ENCODE measurements at regions not wholly inside any gene's neighbourhood (a gene's known extent, or its start where the extent isn't known, plus 50 kb on each side); places are given as distances from the start of the nearest gene placed in this dataset.
"Not testable (repeated sequence)": the region's sequence is repeated elsewhere in the genome, so short reads cannot be mapped to it uniquely, and the experiment has no call there.

DNA sequence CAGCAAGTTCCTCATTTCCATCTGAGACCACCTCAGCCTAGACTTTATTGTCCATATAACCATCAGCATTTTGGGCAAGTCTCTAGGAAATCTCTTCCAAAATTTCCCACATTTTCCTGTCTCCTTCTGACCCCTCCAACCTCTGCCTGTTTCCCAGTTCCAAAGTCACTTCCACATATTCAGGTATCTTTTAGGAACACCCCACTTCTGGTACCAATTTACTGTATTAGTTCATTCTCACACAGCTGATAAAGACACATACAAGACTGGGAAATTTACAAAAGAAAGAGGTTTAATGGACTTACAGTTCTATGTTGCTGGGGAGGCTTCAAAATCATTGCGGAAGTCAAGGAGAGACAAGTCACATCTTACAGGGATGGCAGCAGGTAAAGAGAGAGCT is 103.6 kb downstream of the ART5 start:
- H3K9ac ChIP-seq (ENCODE audit: low read length); H3K79me2 ChIP-seq (ENCODE audit: insufficient read depth, low read length); H3K36me3 Mint-ChIP-seq (ENCODE audit: low read depth, unreplicated experiment); H4K20me1 ChIP-seq (ENCODE audit: insufficient read depth, low read length); FAIRE-seq; H3K4me3 ChIP-seq (ENCODE audit: insufficient read depth, low read depth, low read length); H3K27me3 ChIP-seq (ENCODE audit: insufficient read depth, low read length); H2AFZ ChIP-seq (ENCODE audit: low read depth, low read length); H3K9me3 ChIP-seq (ENCODE audit: insufficient read depth, low read depth, low read length); H3K4me3 Mint-ChIP-seq (ENCODE audit: unreplicated experiment); H3K27ac ChIP-seq (ENCODE audit: low read depth, low read length); H3K27me3 Mint-ChIP-seq (ENCODE audit: low read depth, unreplicated experiment); H3K4me1 Mint-ChIP-seq (ENCODE audit: low read depth, unreplicated experiment); H3K4me1 ChIP-seq (ENCODE audit: insufficient read depth, low read length); H3K36me3 ChIP-seq (ENCODE audit: insufficient read depth, low read length); DNase-seq (ENCODE audit: low read depth); H3K27ac Mint-ChIP-seq (ENCODE audit: unreplicated experiment); H3K4me2 ChIP-seq (ENCODE audit: low read length): not testable (repeated sequence)
- H3K9me3 Mint-ChIP-seq (ENCODE audit: unreplicated experiment), result peaks cover 11% of the 10 kb centered on the region

DNA sequence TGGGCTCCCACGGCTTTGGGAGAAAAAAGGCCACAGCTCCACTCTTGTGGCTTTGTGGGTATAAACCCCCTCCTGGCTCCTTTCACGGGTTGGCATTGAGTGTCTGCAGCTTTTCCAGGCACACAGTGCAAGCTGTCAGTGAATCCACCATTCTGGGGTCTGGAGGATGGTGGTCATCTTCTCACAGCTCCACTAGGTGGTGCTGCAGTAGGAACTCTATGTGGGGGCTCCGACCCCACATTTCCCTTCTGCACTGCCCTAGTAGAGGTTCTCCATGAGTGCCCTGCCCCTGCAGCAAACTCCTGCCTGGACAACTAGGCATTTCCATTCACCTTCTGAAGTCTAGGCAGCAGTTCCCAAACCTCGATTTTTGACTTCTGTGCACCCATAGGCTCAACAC is 104.5 kb downstream of the ART5 start:
- FAIRE-seq; H3K9me3 ChIP-seq (ENCODE audit: insufficient read depth, low read depth, low read length); H3K27ac Mint-ChIP-seq (ENCODE audit: unreplicated experiment): not testable (repeated sequence)

DNA sequence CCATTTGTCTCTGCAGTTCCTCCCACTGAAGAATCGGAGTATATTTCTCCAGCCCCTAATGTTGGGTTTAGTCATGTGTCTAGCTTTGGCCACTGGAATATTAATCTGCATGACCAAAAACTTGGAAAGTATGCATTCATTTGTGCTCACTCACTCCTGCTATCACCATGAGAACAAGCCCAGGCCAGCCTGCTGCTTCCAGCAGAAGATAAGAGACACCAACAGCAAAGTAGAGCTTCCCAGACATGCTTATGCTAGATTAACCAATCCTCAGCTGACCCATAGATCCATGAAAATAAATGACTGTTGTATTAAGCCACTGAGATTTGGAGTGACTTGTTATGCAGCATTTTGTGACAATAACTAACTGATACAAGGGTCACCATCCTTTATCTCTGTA is 108.8 kb downstream of the ART5 start:
- not testable (repeated sequence) for H3K9me3 ChIP-seq (ENCODE audit: insufficient read depth, low read depth, low read length); H3K4me3 ChIP-seq (ENCODE audit: insufficient read depth, low read depth, low read length); H3K27ac ChIP-seq (ENCODE audit: low read depth, low read length); H3K9ac ChIP-seq (ENCODE audit: low read length); H3K4me1 Mint-ChIP-seq (ENCODE audit: low read depth, unreplicated experiment); DNase-seq (ENCODE audit: low read depth); H4K20me1 ChIP-seq (ENCODE audit: insufficient read depth, low read length); H3K36me3 Mint-ChIP-seq (ENCODE audit: low read depth, unreplicated experiment); H3K79me2 ChIP-seq (ENCODE audit: insufficient read depth, low read length); H3K4me3 Mint-ChIP-seq (ENCODE audit: unreplicated experiment); H2AFZ ChIP-seq (ENCODE audit: low read depth, low read length); H3K4me1 ChIP-seq (ENCODE audit: insufficient read depth, low read length); H3K4me2 ChIP-seq (ENCODE audit: low read length); FAIRE-seq; H3K27me3 Mint-ChIP-seq (ENCODE audit: low read depth, unreplicated experiment); H3K27ac Mint-ChIP-seq (ENCODE audit: unreplicated experiment); H3K36me3 ChIP-seq (ENCODE audit: insufficient read depth, low read length); H3K27me3 ChIP-seq (ENCODE audit: insufficient read depth, low read length)
- H3K9me3 Mint-ChIP-seq (ENCODE audit: unreplicated experiment), result peaks cover 11% of the 10 kb centered on the region

More for the DNA sequence above, 104.5 kb downstream of the ART5 start:
- DNase-seq (ENCODE audit: low read depth); H2AFZ ChIP-seq (ENCODE audit: low read depth, low read length); H3K27me3 Mint-ChIP-seq (ENCODE audit: low read depth, unreplicated experiment); H3K4me1 ChIP-seq (ENCODE audit: insufficient read depth, low read length); H3K4me2 ChIP-seq (ENCODE audit: low read length); H3K27me3 ChIP-seq (ENCODE audit: insufficient read depth, low read length); H3K4me3 Mint-ChIP-seq (ENCODE audit: unreplicated experiment); H3K36me3 Mint-ChIP-seq (ENCODE audit: low read depth, unreplicated experiment); H3K27ac ChIP-seq (ENCODE audit: low read depth, low read length); H3K4me1 Mint-ChIP-seq (ENCODE audit: low read depth, unreplicated experiment); H3K36me3 ChIP-seq (ENCODE audit: insufficient read depth, low read length); H3K4me3 ChIP-seq (ENCODE audit: insufficient read depth, low read depth, low read length); H3K79me2 ChIP-seq (ENCODE audit: insufficient read depth, low read length); H3K9ac ChIP-seq (ENCODE audit: low read length); H4K20me1 ChIP-seq (ENCODE audit: insufficient read depth, low read length): not testable (repeated sequence)
- H3K9me3 Mint-ChIP-seq (ENCODE audit: unreplicated experiment), result peaks cover 14% of the 10 kb centered on the region

DNA sequence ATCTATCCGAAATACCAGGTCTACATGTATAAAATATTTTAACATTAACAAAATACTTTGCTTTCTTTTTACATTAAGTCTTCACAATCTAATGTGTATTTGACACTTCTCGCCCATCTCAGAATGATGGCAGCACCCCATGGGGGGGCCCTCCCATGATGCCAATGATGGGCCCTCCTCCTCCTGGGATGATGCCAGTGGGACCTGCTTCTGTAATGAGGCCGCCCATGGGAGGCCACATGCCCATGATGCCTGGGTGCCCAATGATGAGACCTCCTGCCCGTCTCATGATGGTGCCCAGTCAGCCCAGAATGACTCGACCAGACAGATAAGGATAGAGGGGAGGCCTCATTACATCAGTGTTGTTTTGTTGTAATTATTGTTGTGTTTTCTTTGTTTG is 110.5 kb downstream of the ART5 start:
- not testable (repeated sequence) for H3K27me3 Mint-ChIP-seq (ENCODE audit: low read depth, unreplicated experiment); H3K4me3 Mint-ChIP-seq (ENCODE audit: unreplicated experiment); H3K4me1 ChIP-seq (ENCODE audit: insufficient read depth, low read length); H3K27ac Mint-ChIP-seq (ENCODE audit: unreplicated experiment); H3K9me3 ChIP-seq (ENCODE audit: insufficient read depth, low read depth, low read length); H3K4me3 ChIP-seq (ENCODE audit: insufficient read depth, low read depth, low read length); FAIRE-seq; H2AFZ ChIP-seq (ENCODE audit: low read depth, low read length); H3K27ac ChIP-seq (ENCODE audit: low read depth, low read length); H3K79me2 ChIP-seq (ENCODE audit: insufficient read depth, low read length); H3K4me1 Mint-ChIP-seq (ENCODE audit: low read depth, unreplicated experiment); H3K9ac ChIP-seq (ENCODE audit: low read length); H3K4me2 ChIP-seq (ENCODE audit: low read length); H4K20me1 ChIP-seq (ENCODE audit: insufficient read depth, low read length); DNase-seq (ENCODE audit: low read depth); H3K36me3 Mint-ChIP-seq (ENCODE audit: low read depth, unreplicated experiment); H3K27me3 ChIP-seq (ENCODE audit: insufficient read depth, low read length); H3K9me3 Mint-ChIP-seq (ENCODE audit: unreplicated experiment); H3K36me3 ChIP-seq (ENCODE audit: insufficient read depth, low read length)

DNA sequence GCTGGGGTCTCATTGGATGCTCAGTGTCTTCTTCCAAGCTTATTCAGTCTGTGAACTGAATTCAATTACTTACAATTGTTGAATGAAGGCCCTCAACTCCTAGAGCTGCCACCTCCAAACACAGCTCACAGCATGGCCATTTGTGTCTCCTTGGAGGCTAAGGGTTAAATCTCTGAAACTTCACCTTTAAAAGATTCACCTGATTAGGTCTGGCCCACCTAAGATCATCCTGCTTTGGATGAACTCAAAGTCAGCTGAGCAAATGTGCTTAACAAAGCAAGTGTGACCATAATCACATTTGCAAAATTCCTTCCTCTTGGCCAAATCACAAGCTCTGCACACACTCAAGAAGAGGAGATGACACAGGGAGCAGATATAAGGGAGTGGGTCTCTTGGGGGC is 118.2 kb downstream of the ART5 start:
- H3K9me3 ChIP-seq (ENCODE audit: insufficient read depth, low read depth, low read length); H3K27ac Mint-ChIP-seq (ENCODE audit: unreplicated experiment); H3K4me1 Mint-ChIP-seq (ENCODE audit: low read depth, unreplicated experiment): not testable (repeated sequence)

DNA sequence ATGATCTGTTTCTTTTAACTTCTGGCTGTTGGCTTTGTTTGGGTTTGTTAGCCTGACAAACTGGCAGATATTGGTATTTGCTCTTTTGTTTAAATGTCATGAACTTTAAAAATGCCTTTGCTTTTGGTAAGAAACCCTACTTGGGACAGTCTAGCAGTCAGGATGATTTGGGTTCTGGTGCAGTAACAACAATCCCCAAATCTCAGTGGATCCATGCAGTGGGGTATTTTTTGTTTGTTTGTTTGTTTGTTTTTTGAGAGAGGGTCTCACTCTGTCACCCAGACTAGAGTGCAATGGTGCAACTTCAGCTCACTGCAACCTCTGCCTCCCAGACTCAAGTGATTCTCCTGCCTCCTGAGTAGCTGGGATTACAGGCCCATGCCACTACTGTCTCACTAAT is 120.9 kb downstream of the ART5 start:
- FAIRE-seq; H3K9me3 ChIP-seq (ENCODE audit: insufficient read depth, low read depth, low read length); H3K79me2 ChIP-seq (ENCODE audit: insufficient read depth, low read length); H3K4me2 ChIP-seq (ENCODE audit: low read length); H3K4me3 Mint-ChIP-seq (ENCODE audit: unreplicated experiment); H3K4me1 ChIP-seq (ENCODE audit: insufficient read depth, low read length); DNase-seq (ENCODE audit: low read depth); H3K9ac ChIP-seq (ENCODE audit: low read length); H3K4me1 Mint-ChIP-seq (ENCODE audit: low read depth, unreplicated experiment); H3K27me3 Mint-ChIP-seq (ENCODE audit: low read depth, unreplicated experiment); H3K36me3 ChIP-seq (ENCODE audit: insufficient read depth, low read length); H3K27ac ChIP-seq (ENCODE audit: low read depth, low read length); H3K27me3 ChIP-seq (ENCODE audit: insufficient read depth, low read length); H3K4me3 ChIP-seq (ENCODE audit: insufficient read depth, low read depth, low read length); H2AFZ ChIP-seq (ENCODE audit: low read depth, low read length); H3K27ac Mint-ChIP-seq (ENCODE audit: unreplicated experiment); H4K20me1 ChIP-seq (ENCODE audit: insufficient read depth, low read length); H3K36me3 Mint-ChIP-seq (ENCODE audit: low read depth, unreplicated experiment): not testable (repeated sequence)
- peaks cover 27% of the 10 kb centered on the region for H3K9me3 Mint-ChIP-seq (ENCODE audit: unreplicated experiment)

More for the DNA sequence above, 118.2 kb downstream of the ART5 start:
- H3K79me2 ChIP-seq (ENCODE audit: insufficient read depth, low read length); H2AFZ ChIP-seq (ENCODE audit: low read depth, low read length); H3K4me3 ChIP-seq (ENCODE audit: insufficient read depth, low read depth, low read length); H3K27me3 ChIP-seq (ENCODE audit: insufficient read depth, low read length); H4K20me1 ChIP-seq (ENCODE audit: insufficient read depth, low read length); H3K4me1 ChIP-seq (ENCODE audit: insufficient read depth, low read length); H3K36me3 ChIP-seq (ENCODE audit: insufficient read depth, low read length); FAIRE-seq; H3K27me3 Mint-ChIP-seq (ENCODE audit: low read depth, unreplicated experiment); H3K4me2 ChIP-seq (ENCODE audit: low read length); H3K27ac ChIP-seq (ENCODE audit: low read depth, low read length); H3K9ac ChIP-seq (ENCODE audit: low read length); DNase-seq (ENCODE audit: low read depth); H3K36me3 Mint-ChIP-seq (ENCODE audit: low read depth, unreplicated experiment); H3K4me3 Mint-ChIP-seq (ENCODE audit: unreplicated experiment): not testable (repeated sequence)
- H3K9me3 Mint-ChIP-seq (ENCODE audit: unreplicated experiment), result peaks cover 27% of the 10 kb centered on the region

Data from astrocyte (in vitro differentiated cells and primary cell).